GM18861 (cell line): ENCODE measurements at regions not wholly inside any gene's neighbourhood (a gene's known extent, or its start where the extent isn't known, plus 50 kb on each side); places are given as distances from the start of the nearest gene placed in this dataset.
"Not testable (repeated sequence)": the region's sequence is repeated elsewhere in the genome, so short reads cannot be mapped to it uniquely, and the experiment has no call there.

Source experiments
- ATAC-seq: cut with Tn5 transposase; IDR thresholded peaks from one replicate; pipeline ENCODE4 v1.9.1; 2021; ENCODE audit not compliant: unreplicated experiment

DNA sequence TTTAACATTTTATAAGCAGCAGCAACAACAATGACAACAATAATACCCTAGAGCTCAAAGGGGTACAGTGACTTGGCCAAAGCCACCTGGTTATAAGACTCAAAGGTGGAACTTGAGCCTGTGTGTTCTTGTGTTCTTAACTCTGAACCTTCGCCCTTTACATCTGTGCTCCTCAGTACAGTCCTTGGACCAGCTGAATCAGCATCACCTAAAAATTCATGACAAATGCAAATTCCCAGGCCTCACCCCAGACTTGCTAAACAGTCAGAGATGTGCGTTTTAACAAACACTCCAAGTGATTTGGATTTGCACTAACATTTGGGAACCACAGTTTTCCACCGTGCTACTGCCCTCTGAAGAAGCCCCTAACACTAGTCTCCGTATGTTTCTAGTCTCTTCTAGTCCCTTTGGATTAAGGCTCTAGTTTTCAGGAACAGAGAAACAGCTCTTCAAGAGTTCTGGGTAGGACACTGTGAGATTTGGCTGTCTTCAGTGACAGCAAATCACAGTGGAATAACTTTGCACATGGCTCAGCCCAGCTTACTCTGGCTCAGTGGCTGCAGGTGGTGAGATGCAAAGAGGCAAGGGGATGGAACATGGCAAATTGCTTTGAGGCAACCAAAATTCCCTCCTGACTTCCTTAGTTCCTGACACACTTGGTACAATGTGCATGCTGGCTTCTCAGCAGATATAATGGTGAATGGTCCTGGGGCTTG lies 151.0 kb upstream of the CDH11 start:
- ATAC-seq = no peak

DNA sequence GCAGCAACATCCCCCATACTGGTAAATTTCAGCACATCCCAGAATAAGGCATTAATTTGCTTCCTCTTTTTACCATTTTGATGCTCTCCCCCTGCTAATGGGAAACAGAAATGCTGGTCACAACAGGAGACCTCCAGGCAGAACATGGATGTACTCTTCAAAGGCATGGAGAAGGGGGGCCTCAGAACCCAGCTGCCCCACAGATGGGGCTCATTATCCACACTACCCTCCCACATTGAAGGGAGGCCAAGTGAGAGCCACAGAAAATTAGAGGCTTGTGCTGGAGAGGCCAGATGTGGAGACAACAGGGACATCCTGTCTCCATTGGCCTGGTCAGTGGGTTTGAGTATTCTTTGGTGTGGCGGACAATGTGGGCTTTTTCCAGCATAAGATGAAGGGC lies 150.1 kb upstream of the CDH11 start:
- no peak for ATAC-seq

DNA sequence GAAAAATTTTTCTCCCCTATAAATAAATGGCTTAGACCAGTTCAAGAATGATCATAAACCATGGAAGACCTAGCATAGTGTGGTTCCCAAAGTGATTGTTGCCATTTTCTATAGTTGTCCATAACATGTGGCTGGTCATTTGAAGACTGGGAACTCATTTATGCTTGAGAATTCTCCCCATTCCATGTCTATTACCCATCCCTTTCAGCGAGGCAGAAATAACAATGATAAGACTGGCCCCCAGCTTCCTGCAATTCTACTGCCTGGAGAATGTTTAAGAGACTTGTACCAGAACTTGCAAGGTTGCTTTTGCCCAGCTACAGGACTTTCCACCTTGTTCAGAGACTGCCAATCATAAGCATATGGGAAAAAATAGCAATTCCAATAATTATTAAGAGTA lies 146.5 kb upstream of the CDH11 start:
- ATAC-seq = no peak

DNA sequence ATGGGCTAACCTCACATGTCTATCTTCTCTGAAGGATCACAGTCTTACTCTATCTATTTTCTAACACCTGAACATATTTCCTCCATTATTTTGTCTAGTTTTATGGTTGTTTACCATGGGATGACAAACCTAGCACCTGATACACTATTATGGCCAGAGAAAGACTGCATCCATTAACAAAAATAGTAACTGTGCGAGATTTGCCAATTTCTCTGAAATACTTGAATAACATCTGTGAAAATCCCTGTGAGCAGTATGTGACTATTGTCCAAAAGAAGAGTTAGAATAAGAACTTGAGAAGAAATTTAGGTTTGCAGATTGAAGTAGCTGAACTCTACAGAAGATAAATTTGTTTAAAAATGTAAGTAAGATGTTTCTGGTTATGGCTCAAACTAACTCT lies 142.0 kb upstream of the CDH11 start:
- ATAC-seq = no peak

GRCh38 chr16:65260746-65261145 lies 138.9 kb upstream of the CDH11 start:
- ATAC-seq = no peak

GRCh38 chr16:65254144-65254543 lies 132.3 kb upstream of the CDH11 start:
- no peak for ATAC-seq

GRCh38 chr16:65249768-65250167 lies 127.9 kb upstream of the CDH11 start:
- ATAC-seq = no peak

GRCh38 chr16:65244787-65245186 lies 122.9 kb upstream of the CDH11 start:
- no peak for ATAC-seq

- no peak for ATAC-seq
These were observed 113.7 kb upstream of the CDH11 start for GRCh38 chr16:65235339-65236177.

DNA sequence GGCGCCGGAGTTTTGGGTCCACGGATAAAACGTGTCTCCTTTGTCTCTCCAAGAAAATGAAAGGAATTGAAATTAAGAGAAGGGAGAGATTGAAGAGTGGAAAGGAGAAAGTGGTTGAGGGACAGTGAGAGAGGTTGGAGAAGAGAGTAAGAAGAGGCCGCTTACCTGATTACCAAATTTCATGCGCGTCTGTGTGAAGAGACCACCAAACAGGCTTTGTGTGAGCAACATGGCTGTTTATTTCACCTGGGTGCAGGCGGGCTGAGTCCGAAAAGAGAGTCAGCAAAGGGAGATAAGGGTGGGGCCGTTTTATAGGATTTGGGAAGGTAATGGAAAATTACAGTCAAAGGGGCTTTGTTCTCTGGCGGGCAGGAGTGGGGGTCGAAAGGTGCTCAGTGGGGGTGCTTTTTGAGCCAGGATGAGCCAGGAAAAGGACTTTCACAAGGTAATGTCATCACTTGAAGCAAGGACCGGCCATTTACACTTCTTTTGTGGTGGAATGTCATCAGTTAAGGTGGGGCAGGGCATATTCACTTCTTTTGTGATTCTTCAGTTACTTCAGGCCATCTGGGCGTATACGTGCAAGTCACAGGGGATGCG lies 113.0 kb upstream of the CDH11 start:
- not testable (repeated sequence) for ATAC-seq

DNA sequence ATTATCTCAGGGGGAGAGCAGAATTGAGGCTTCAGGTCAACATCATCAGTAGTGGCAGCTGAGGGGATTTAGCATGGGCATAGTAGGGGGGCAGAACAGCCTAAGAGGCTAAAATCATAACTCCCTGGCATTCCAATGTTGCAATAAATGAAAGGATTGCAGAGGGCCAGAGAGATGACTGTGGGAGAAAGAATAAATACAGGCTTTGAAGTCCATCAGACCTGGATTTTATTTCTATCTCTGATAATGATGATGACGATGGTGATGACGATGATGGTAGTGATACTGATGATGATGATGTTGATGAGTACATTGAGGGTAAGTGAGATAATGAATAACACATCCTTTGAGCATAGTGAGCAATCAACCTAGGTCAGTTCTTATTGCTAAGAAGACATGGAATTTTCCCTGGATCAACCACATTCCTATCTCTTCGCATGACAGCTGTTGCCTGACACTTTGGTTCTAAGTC lies 107.4 kb upstream of the CDH11 start:
- ATAC-seq = no peak

DNA sequence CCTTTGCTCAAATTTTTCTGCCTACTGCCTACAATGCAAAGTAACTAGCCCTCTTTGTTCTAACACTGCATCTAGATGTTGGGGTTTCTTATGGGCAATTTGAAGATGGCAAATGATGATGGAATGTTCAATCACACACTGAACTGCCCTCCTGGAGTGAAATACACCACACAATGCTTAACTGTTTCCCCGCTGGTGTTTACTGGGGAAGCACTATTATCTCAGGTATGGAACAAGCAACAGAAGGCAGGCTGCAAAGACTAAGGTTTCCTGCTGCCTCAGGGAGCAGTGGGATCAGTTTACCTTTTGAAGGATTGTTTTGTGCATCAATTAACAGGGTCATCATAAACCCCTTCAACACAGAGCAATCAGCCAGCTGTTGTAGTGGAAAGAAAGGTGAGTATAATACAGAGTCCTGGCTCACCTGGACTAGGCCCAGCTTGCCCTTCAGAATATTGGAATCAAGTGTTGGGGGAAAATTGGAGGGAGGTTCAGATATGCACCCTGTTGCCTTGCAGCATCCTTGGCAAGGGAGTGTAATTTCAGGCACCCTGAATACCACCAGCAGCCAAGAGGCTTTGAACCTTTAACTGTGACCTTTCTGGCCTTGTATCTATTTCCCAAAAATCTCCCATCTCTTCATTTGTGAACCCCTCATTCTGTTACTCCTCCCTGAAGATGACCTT lies 105.4 kb upstream of the CDH11 start:
- no peak for ATAC-seq

GRCh38 chr16:65226077-65226476 lies 104.2 kb upstream of the CDH11 start:
- no peak for ATAC-seq

DNA sequence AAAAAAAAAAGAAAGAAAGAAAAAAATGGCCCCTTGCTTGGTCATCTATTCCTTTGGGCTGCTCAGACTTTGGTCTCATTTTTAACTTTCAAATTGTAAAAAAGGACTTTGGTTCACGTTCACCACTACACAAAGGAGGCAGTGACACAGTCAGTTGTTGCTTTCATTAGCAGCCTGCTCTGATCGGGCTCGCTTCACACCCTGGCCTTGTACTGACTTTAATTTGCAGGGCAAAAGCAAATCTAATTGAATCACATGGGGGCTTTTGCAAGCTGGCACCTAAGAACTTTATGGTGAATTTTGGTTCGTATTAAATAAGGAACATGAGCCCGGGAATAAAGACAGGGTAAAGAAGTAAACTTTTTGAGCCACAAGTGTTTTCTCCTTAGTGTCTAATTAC lies 103.6 kb upstream of the CDH11 start:
- no peak for ATAC-seq

GRCh38 chr16:65224994-65225393 lies 103.1 kb upstream of the CDH11 start:
- no peak for ATAC-seq

DNA sequence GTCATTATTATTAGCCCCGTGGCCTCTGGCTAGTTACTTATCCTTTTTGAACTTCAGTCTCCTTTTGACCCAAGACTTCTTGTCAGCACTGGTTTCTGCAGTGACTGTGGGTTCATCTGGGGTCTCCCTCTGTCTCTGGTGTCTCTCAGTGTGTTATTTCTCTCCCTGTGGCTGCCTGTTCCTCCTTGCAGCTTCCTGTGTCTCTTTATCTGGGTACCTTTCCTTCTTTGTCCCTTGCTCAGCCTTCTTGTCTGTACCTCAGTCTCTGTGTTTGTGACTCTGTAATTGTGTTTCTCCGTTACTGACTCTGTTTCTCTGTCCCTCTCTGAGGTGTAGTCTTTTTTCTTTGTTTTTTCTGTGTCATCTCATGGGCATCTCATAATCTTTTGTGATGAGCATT lies 102.6 kb upstream of the CDH11 start:
- ATAC-seq = no peak

DNA sequence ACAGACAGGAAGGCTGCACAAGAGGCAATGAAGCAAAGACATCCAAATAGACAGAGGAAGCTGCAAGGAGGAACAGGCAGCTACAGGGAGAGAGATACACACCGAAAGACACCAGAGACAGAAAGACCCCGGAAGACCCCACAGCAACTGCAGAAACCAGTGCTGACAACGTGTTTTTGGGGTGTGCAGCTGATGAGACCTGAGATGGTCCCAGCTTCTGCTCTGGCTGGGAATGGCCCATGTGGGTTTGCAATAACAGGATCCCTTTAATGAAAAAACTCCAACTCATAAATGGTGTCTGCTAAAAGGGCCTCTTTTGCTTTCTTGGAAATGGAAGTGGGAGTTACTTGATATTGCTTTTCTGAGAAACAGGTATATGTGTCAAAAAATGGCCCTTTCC lies 101.5 kb upstream of the CDH11 start:
- no peak for ATAC-seq

DNA sequence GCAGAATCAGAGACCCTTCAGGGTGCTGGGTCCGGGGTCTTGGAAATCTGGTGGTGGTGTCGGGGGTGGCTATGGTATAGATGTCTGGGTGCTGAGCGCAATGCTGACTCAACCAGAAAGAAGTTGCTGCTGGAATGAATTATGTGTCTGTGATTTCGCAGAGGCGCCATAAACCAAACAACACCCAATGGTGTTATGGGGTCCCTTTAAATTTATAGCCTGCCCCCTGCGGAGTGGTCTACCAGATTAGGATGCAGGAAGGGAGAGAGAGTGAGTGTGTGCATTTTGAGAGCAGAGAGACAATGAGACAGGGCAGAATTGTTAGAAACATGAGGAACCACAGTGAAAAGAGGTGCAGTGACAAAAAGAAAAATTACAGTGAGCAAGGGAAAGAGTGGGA lies 100.7 kb upstream of the CDH11 start:
- no peak for ATAC-seq

- no peak for ATAC-seq
These were observed 100.2 kb upstream of the CDH11 start for GRCh38 chr16:65222049-65222448.

- no peak for ATAC-seq
These were observed 97.9 kb upstream of the CDH11 start for GRCh38 chr16:65219786-65220185.

GRCh38 chr16:65218348-65218747 lies 96.5 kb upstream of the CDH11 start:
- no peak for ATAC-seq
